GM18508 (cell line): ENCODE measurements at regions not wholly inside any gene's neighbourhood (a gene's known extent, or its start where the extent isn't known, plus 50 kb on each side); places are given as distances from the start of the nearest gene placed in this dataset.

ENCODE experiments used
- ATAC-seq: cut with Tn5 transposase; IDR thresholded peaks from one replicate; pipeline ENCODE4 v1.9.1; 2021; ENCODE audit warnings: moderate number of reproducible peaks; ENCODE audit not compliant: insufficient read depth, unreplicated experiment

- no peak for ATAC-seq
These were observed 148.4 kb upstream of the FAM20A start for GRCh38 chr17:68749349-68750207.

GRCh38 chr17:68748381-68748780 is 147.2 kb upstream of the FAM20A start:
- ATAC-seq: no peak

DNA sequence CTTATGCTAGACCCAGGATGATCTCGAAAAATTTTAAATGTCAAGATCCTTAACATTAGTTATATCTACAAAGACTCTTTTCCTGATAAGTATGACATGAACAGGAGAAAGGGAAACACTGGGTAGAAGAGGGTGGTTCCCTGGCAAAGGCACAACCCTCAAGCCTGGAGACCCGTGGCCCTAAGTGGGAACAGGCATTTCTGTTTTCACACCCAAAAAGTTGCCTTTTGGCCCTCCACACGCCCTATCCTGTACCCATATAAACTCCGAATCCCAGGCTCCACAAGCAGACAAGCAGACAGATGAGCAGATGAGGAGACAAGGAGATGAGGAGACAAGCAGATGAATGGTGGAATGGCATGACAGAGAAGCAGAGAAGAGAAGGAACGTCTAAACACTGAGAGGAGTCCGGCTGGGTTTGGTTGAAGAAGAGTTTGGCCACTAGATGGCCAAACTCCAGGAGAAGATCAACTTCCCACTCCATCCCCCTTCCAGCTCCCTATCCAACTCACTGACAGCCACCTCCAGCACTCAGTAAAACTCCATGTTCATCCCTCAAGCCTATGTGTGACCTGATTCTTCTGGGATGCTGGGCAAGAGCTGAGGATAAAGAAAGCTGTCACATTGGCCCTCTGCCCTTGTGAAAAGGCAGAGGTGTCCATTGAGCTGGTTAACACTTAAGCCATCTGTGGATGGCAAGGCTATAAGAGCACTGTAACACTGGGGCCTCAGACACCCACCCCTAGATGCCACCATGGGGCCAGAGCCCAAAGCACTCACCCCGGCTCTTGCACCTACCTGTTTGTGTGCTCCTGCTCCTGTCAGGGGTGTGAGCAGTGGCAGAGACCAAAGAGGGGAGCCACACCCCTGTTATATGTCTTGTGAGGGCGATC is 139.6 kb upstream of the FAM20A start:
- no peak for ATAC-seq

DNA sequence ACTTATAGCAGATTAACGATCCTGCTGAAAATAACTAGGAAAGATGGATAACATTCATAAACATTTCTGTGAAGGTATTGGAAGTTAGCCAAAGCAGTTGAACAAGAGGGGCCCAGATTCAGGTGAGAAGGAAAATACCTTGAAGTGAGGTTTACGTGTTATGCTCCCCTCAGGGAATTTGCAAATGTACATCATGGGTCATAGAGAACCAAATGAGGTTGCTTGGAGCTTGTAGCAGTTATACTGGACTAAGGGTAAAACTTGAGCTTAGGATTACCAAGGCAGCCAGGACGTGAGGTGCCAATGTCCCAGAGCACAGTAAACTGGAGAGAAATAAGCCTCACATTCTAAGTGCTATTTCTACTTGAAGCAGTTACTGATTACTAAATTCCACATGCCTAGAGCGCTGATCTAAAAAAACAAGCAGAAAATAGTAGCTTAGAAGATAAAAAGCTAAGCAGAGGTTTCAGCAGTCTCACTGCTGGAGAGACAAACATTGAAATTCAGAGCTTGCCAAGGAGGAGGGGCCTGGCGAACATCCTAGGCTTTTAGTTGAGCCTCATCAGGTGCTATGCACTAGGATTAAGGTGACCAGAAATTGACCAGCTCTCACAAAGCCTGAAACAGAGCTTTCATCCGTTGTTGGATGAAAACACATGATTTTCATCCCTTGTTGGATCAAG is 136.7 kb upstream of the FAM20A start:
- ATAC-seq: no peak

GRCh38 chr17:68734931-68735330 is 133.8 kb upstream of the FAM20A start:
- no peak for ATAC-seq

- no peak for ATAC-seq
These were observed 133.2 kb upstream of the FAM20A start for GRCh38 chr17:68734187-68734900.

GRCh38 chr17:68733241-68734176 is 132.3 kb upstream of the FAM20A start:
- no peak for ATAC-seq

DNA sequence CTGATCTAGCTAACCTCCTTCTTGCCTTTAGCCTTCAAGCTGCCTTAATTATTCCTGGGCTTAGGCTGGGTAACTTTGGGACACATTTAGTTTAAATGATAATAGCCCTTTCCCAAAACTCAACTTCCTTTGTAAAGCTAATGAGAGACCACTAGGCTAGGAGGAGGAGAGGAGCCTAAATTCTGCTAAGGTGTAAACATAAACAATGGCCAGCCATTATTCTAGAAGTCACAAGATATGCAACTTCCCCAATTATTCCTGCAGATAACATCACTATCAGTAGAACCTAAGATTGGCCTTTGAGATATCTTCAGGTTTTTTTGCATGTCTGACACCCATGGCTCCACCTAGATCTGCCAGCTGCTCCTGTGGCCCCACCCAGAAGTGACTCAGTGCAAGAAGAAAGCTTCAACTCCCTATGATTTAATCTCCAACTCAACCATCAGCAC is 131.2 kb upstream of the FAM20A start:
- no peak for ATAC-seq

GRCh38 chr17:68731465-68731864 is 130.3 kb upstream of the FAM20A start:
- ATAC-seq: no peak

DNA sequence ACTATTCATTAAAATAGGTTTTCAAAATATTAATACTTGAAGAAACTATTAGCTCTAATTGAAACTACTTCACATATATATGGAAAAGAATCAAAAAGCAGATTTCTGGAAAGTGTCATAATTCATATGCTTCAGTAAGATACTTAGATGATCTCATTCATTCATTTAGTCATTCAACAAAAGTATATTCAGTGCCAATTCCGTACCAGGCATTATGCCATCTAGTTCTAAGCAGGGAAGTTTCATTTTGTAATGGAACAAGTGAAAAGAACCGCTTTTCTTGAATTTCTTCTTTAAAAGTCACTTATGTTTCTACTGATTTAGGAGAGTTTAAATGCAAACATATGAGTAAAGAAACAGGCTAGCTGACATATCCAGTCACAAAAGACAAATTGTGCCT is 118.3 kb upstream of the FAM20A start:
- ATAC-seq: no peak

DNA sequence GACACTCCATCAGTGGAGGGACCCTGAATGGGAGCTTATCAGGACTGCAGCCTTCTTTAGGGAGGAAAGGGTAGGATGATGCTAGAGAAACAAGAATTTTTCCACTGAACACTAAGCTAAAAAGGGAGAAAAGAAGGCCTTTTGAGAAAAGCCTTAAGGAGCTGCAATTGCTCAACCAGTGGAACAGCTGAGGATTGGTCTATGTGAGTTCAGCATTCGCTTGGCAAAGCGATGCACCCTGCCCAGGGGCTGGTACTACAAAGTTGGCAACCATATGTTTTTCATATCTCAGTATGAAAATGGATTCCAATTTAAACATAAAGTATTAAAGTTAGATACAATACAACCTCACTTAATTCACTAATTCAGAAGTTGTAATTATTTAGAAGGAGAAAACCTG is 117.8 kb upstream of the FAM20A start:
- no peak for ATAC-seq

- no peak for ATAC-seq
These were observed 117.3 kb upstream of the FAM20A start for GRCh38 chr17:68718465-68718864.

GRCh38 chr17:68714676-68715075 is 113.5 kb upstream of the FAM20A start:
- ATAC-seq: no peak

GRCh38 chr17:68711858-68712257 is 110.7 kb upstream of the FAM20A start:
- ATAC-seq: no peak

GRCh38 chr17:68710976-68711375 is 109.8 kb upstream of the FAM20A start:
- no peak for ATAC-seq

DNA sequence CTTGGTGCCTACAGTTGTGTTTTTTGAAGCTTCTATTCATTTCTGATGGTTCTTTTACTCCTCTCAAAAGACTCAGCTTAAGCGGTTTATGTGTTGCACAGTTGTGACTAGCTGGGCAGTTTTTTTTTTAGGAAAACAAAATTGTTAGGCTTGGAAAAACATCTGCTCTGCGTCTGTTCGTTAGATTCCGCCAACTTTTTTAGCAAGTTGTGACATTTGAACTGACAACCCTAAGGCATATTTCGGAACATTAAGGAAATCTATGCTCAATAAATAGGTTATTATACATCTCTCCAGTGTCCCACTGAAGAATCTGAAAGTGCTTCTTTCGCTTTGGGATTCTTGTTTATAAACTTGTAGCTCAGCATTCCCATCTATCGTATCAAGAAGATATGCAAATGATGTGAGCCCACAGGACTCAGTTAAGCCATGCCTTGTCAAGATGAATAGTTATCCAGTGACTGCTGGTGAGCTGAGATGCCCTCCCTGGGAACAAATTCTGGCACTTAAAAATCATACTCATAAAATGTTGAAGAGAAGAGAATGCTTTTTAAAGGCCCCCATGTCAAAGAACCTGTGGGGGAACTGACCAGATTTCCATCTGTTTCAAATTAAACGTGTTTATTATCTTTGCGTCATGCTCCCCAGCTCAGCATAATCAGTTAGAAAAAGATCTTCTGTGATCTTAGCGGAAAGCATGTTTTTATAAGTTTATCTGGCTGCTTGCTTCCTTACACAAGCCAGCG is 109.0 kb upstream of the FAM20A start:
- no peak for ATAC-seq

GRCh38 chr17:68709461-68709860 is 108.3 kb upstream of the FAM20A start:
- ATAC-seq: no peak

DNA sequence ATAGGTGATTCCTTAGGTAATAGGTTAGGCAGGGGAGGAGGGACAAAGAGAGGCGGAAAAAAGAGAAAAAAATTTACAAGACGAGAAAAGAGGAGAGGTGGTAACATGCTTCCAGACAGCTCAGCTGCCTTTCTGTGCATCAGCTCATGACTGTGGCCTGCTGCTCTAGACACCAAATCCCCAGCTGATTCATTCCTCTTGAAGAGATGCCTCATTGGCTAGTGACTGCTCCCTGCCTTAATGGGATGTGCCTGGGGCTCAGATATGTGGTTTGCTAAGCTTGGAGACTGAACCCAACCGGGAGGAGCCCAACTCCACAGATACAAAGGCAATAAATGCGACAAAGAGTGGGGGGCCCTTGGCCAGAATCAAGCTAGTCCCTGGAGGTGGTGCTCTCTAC is 105.9 kb upstream of the FAM20A start:
- no peak for ATAC-seq
